NCI-H524 treated with DMSO at 0.1 percent for 48 hours (cell line): ENCODE measurements at regions not wholly inside any gene's neighbourhood (a gene's known extent, or its start where the extent isn't known, plus 50 kb on each side); places are given as distances from the start of the nearest gene placed in this dataset.
"Not testable (repeated sequence)": the region's sequence is repeated elsewhere in the genome, so short reads cannot be mapped to it uniquely, and the experiment has no call there.

Experiments used
- DNase-seq: peaks from one replicate; lab custom pipeline; 2025; lab: John Stamatoyannopoulos, UW

GRCh38 chr13:112222971-112223370 lies 153.2 kb upstream of the SPACA7 start:
- DNase-seq = no peak

- DNase-seq = not testable (repeated sequence)
Observed at GRCh38 chr13:112223929-112224328, 152.2 kb upstream of the SPACA7 start.

GRCh38 chr13:112225429-112226090 lies 150.6 kb upstream of the SPACA7 start:
- DNase-seq = no peak

- no peak for DNase-seq
Observed at GRCh38 chr13:112226320-112227002, 149.7 kb upstream of the SPACA7 start.

GRCh38 chr13:112227031-112227430 lies 149.1 kb upstream of the SPACA7 start:
- no peak for DNase-seq

- no peak for DNase-seq
Observed at GRCh38 chr13:112229445-112229844, 146.7 kb upstream of the SPACA7 start.

GRCh38 chr13:112229992-112230872 lies 145.9 kb upstream of the SPACA7 start:
- no peak for DNase-seq

GRCh38 chr13:112231451-112232083 lies 144.6 kb upstream of the SPACA7 start:
- no peak for DNase-seq

- no peak for DNase-seq
Observed at GRCh38 chr13:112233256-112233655, 142.9 kb upstream of the SPACA7 start.

GRCh38 chr13:112233716-112234115 lies 142.4 kb upstream of the SPACA7 start:
- DNase-seq = no peak

GRCh38 chr13:112234131-112234875 lies 141.9 kb upstream of the SPACA7 start:
- no peak for DNase-seq

GRCh38 chr13:112236016-112236415 lies 140.1 kb upstream of the SPACA7 start:
- no peak for DNase-seq

GRCh38 chr13:112236539-112237197 lies 139.5 kb upstream of the SPACA7 start:
- DNase-seq = no peak

GRCh38 chr13:112238436-112238995 lies 137.6 kb upstream of the SPACA7 start:
- no peak for DNase-seq

- no peak for DNase-seq
Observed at GRCh38 chr13:112240076-112240475, 136.1 kb upstream of the SPACA7 start.

- no peak for DNase-seq
Observed at GRCh38 chr13:112241288-112241687, 134.9 kb upstream of the SPACA7 start.

- DNase-seq = no peak
Observed at GRCh38 chr13:112242777-112243176, 133.4 kb upstream of the SPACA7 start.

- no peak for DNase-seq
Observed at GRCh38 chr13:112244061-112244460, 132.1 kb upstream of the SPACA7 start.

GRCh38 chr13:112244495-112245177 lies 131.5 kb upstream of the SPACA7 start:
- no peak for DNase-seq

GRCh38 chr13:112245179-112245724 lies 130.9 kb upstream of the SPACA7 start:
- DNase-seq = no peak
